ENCODE measurements at regions not wholly inside any gene's neighbourhood (a gene's known extent, or its start where the extent isn't known, plus 50 kb on each side); places are given as distances from the start of the nearest gene placed in this dataset.

DNA sequence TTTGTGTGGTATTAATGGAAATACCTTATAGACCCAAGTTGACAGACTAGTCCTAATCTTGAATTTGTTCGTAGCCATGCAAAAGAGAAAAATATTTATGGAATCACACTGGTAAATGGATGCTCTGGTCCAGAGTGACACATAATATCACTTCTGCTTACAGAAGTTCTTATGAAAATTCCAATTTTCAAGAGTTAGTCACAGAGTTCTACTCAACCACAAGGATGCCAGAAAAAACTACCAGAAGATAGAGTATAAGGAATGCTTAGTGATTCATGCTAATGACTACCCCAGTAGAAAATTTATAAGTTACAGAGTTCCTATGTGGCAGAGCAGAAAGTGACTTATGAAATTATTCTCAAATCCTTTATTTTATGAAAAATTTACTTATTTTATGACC lies 1384.8 kb downstream of the FAM133A start:
- H3K27me3 Mint-ChIP-seq: no peaks in the 10 kb centered on the region
- H3K4me1 Mint-ChIP-seq (ENCODE audit: unreplicated experiment): no peaks in the 10 kb centered on the region
- H3K4me3 Mint-ChIP-seq: no peak overlapping the region
- no peak for DNase-seq (ENCODE audit: extremely low spot score, unreplicated experiment)
- TF ChIP-seq, protein P1, sequence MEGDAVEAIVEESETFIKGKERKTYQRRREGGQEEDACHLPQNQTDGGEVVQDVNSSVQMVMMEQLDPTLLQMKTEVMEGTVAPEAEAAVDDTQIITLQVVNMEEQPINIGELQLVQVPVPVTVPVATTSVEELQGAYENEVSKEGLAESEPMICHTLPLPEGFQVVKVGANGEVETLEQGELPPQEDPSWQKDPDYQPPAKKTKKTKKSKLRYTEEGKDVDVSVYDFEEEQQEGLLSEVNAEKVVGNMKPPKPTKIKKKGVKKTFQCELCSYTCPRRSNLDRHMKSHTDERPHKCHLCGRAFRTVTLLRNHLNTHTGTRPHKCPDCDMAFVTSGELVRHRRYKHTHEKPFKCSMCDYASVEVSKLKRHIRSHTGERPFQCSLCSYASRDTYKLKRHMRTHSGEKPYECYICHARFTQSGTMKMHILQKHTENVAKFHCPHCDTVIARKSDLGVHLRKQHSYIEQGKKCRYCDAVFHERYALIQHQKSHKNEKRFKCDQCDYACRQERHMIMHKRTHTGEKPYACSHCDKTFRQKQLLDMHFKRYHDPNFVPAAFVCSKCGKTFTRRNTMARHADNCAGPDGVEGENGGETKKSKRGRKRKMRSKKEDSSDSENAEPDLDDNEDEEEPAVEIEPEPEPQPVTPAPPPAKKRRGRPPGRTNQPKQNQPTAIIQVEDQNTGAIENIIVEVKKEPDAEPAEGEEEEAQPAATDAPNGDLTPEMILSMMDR (conservative IDR thresholded peaks at IDR 0.05): no peak
- H3K9me3 Mint-ChIP-seq: no peaks in the 10 kb centered on the region
- H3K36me3 Mint-ChIP-seq: no peaks in the 10 kb centered on the region
- H3K27ac Mint-ChIP-seq: no peak overlapping the region

DNA sequence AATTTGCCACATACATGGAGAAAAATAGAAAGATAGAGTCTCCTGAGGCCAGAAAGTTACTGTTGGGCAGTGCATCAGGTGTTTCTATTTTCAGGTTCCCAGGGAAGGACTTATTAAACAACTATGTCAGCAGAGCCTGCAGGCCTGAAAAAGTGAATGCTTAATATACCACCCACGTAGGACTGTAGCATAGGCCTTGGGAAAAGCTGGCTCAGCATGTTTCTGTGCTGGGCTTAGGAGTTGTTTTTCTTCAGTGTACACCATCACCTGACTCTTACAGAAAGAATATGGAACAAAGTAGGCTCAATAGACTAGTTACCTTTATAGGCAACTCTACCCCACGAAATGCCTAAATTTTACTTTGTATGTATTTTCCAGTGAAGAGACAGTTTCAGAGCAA lies 1385.9 kb downstream of the FAM133A start:
- Mint-ChIP-seq H3K36me3 (no peaks in the 10 kb centered on the region), H3K27ac (no peak overlapping the region), H3K4me3 (no peak overlapping the region), H3K27me3 (no peaks in the 10 kb centered on the region), H3K9me3 (no peaks in the 10 kb centered on the region), H3K4me1 (ENCODE audit: unreplicated experiment) (no peaks in the 10 kb centered on the region)
- DNase-seq (ENCODE audit: extremely low spot score, unreplicated experiment): no peak
- TF ChIP-seq, protein P1 (conservative IDR thresholded peaks at IDR 0.05): no peak

DNA sequence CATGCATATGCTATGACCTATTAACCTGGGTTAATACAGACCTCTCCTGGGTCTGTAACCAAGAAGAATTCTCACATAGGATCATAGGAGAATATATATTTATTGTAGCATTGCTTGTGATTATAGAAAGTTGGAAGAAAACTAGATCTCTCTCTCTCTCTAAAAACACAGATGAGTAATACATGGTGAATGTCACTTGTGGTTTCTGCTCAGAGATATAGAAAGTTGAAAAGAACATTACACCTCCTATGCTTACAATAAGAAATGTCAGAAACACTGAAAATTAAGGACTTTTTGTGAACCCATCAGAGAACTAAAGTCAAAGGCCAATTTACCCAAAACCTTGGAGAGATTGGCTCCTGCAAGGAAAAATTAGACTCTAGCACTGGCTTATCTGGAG lies 1389.5 kb downstream of the FAM133A start:
- TF ChIP-seq, protein P1 (conservative IDR thresholded peaks at IDR 0.05): no peak
- Mint-ChIP-seq H3K4me1 (ENCODE audit: unreplicated experiment) (no peaks in the 10 kb centered on the region), H3K36me3 (no peaks in the 10 kb centered on the region), H3K4me3 (no peak overlapping the region), H3K9me3 (no peaks in the 10 kb centered on the region), H3K27me3 (no peaks in the 10 kb centered on the region), H3K27ac (no peak overlapping the region)
- no peak for DNase-seq (ENCODE audit: extremely low spot score, unreplicated experiment)

DNA sequence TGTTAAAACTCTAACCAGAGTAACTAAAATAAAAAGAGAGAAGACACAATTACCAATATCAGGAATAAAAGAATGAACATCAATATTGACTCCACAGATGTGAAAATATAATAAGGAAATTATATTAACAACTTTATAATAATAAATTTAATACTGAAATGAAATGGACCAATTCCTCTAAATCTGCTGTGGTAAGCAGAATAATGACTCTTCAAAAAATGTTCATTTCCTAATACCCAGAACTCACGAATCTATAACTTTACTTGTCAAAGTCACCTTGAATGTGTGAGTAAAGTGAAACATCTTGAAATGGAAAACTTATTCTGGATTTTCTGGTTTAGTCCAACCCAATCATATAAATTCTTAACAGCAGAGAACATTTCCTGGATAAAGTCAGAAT lies 1391.1 kb downstream of the FAM133A start:
- Mint-ChIP-seq H3K4me3 (no peak overlapping the region), H3K27me3 (no peaks in the 10 kb centered on the region), H3K36me3 (no peaks in the 10 kb centered on the region), H3K9me3 (no peaks in the 10 kb centered on the region), H3K27ac (peak overlapping the region; percentile 3), H3K4me1 (ENCODE audit: unreplicated experiment) (no peaks in the 10 kb centered on the region)
- TF ChIP-seq, protein P1 (conservative IDR thresholded peaks at IDR 0.05): no peak
- DNase-seq (ENCODE audit: extremely low spot score, unreplicated experiment): no peak

DNA sequence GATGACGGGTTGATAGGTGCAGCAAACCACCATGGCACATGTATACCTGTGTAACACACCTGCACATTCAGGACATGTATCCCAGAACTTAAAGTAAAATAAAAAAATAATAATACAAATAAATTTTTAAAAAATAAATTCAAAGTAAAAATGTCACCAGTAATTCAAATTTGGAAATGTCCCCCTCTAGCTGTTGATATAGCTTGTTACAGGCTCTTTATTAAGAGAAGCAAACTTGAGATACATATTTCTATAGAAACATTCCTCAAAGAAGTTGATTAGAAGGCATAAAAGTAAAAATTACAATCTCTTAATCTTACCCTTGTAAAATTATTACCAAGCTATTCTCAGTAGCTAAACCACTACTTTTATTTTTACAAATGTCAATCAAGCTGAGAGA lies 1397.0 kb downstream of the FAM133A start:
- Mint-ChIP-seq H3K9me3 (no peaks in the 10 kb centered on the region), H3K4me1 (ENCODE audit: unreplicated experiment) (no peaks in the 10 kb centered on the region), H3K36me3 (no peaks in the 10 kb centered on the region), H3K27ac (no peak overlapping the region), H3K4me3 (no peak overlapping the region), H3K27me3 (no peaks in the 10 kb centered on the region)
- TF ChIP-seq, protein P1 (conservative IDR thresholded peaks at IDR 0.05): peak; percentile 64
- DNase-seq (ENCODE audit: extremely low spot score, unreplicated experiment): no peak

DNA sequence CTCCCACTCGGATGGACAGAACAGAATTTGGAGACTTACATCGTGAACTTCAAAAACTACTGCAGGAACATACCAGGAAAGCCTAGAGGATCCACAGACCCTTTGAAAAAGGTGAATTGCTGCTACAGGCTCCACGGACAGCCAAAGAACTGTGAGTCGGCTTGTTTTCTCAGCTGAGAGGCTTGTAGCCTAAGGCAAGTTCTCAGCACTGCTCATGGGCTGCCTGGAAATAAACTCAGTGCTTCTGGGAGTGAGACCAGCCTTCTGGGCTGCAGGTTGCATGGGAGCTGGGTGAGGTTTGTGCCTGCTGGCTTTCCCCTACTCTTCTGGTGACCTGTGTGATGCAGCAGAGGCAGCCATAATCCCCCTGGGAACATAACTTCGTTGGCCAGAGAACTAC lies 1397.6 kb downstream of the FAM133A start:
- Mint-ChIP-seq H3K4me3 (no peak overlapping the region), H3K27ac (no peak overlapping the region), H3K27me3 (no peaks in the 10 kb centered on the region), H3K4me1 (ENCODE audit: unreplicated experiment) (no peaks in the 10 kb centered on the region), H3K36me3 (no peaks in the 10 kb centered on the region), H3K9me3 (no peaks in the 10 kb centered on the region)
- DNase-seq (ENCODE audit: extremely low spot score, unreplicated experiment): no peak
- TF ChIP-seq, protein P1 (conservative IDR thresholded peaks at IDR 0.05): no peak
